Thyroid gland (tissue), 4 donors: ENCODE measurements at regions not wholly inside any gene's neighbourhood (a gene's known extent, or its start where the extent isn't known, plus 50 kb on each side); places are given as distances from the start of the nearest gene placed in this dataset.

Source experiments
- DNase-seq, 2 donors: peaks; one replicate each; pipeline ENCODE4 v3.0.0-alpha.2; 2019
- H3K27ac ChIP-seq, 3 donors: fragments of 200-600 bp; sonication (generic); 1 replicate in 2 of 3; 2 replicates in 1 of 3; pipeline ENCODE4 v1.5.1; 2016 to 2019; ENCODE audit warnings: mild to moderate bottlenecking in 1 of 3, moderate library complexity in 1 of 3
- H3K27me3 ChIP-seq: fragments of 200-600 bp; sonication (generic); one replicate; pipeline ENCODE4 v1.5.1; 2019
- H3K36me3 ChIP-seq, 2 donors: fragments of 200-600 bp; sonication (generic); one replicate each; pipeline ENCODE4 v1.5.1; 2016 to 2019
- H3K4me1 ChIP-seq, 2 donors: fragments of 200-600 bp; sonication (generic); one replicate each; pipeline ENCODE4 v1.5.1; 2017 to 2019
- H3K4me3 ChIP-seq, 3 donors: fragments of 200-600 bp; sonication (generic); replicated peaks in 1 of 3; 1 replicate in 2 of 3; 2 replicates in 1 of 3; pipeline ENCODE4 v1.5.1; 2016; ENCODE audit warnings: mild to moderate bottlenecking in 1 of 3
- H3K9me3 ChIP-seq: fragments of 200-600 bp; sonication (generic); one replicate; pipeline ENCODE4 v1.5.1; 2017
- POLR2A ChIP-seq, 2 donors: fragments of 450-650 bp; IDR thresholded peaks; one replicate each; pipeline ENCODE4 v1.6.1; 2017; ENCODE audit warnings: antibody characterized with exemption in 2 of 2, mild to moderate bottlenecking in 2 of 2, moderate library complexity in 1 of 2
- WGBS, 2 donors: methylation state at CpG; one replicate each; pipeline ENCODE4 v1.1.5; 2017; 5-methylcytosine and 5-hydroxymethylcytosine counted together
- intact Hi-C: fragments of 100-400 bp; cut with DNase I; formaldehyde crosslinking; loops from one replicate; pipeline ENCODE4 v1.15.1; 2023
- TF ChIP-seq, protein P1 (sequence below), 6 experiments: fragments of 200-600 bp in 3 of 6; fragments of 450-650 bp in 3 of 6; sonication (generic) in 3 of 6; IDR thresholded peaks; one replicate each; pipeline ENCODE4 v1.5.1; 2016 to 2019; ENCODE audit warnings: antibody characterized with exemption in 6 of 6, mild to moderate bottlenecking in 2 of 6, inconsistent platforms in 1 of 6, moderate library complexity in 1 of 6

DNA sequence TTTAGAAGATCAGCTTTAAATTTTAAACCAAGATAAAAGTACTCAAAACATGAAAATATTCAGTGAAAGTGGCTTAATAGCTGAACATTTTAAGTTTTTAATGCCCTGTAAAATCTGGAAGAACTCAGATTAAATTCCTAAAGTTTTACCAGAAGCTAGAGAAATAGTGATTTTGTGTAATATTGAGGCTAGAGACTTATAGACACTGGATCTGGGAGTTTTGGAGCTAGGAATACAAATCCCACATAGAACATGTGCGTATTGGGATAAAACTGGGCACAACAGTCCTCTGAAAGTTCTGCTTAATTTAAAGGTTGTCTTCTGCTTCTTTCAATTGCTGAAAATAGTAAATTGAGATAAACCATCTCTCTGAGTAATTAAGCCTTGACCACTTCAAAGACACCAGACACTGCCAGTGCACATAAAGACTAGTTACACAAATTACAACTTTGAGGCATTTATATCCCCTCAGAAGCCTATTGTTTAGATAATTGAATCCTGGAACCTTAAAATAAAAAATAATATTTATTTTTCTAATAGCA is 1382.5 kb downstream of the OTOL1 start:
- no peak for DNase-seq
- no peak overlapping the region for H3K27ac ChIP-seq
- TF ChIP-seq, protein P1, sequence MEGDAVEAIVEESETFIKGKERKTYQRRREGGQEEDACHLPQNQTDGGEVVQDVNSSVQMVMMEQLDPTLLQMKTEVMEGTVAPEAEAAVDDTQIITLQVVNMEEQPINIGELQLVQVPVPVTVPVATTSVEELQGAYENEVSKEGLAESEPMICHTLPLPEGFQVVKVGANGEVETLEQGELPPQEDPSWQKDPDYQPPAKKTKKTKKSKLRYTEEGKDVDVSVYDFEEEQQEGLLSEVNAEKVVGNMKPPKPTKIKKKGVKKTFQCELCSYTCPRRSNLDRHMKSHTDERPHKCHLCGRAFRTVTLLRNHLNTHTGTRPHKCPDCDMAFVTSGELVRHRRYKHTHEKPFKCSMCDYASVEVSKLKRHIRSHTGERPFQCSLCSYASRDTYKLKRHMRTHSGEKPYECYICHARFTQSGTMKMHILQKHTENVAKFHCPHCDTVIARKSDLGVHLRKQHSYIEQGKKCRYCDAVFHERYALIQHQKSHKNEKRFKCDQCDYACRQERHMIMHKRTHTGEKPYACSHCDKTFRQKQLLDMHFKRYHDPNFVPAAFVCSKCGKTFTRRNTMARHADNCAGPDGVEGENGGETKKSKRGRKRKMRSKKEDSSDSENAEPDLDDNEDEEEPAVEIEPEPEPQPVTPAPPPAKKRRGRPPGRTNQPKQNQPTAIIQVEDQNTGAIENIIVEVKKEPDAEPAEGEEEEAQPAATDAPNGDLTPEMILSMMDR (IDR thresholded peaks at IDR 0.05) = no peak
- TF ChIP-seq POLR2A (IDR thresholded peaks at IDR 0.05) = no peak
- H3K4me1 ChIP-seq = no peaks in the 10 kb centered on the region
- no peak overlapping the region for H3K4me3 ChIP-seq
- H3K36me3 ChIP-seq = no peaks in the 10 kb centered on the region
- H3K9me3 ChIP-seq = no peaks in the 10 kb centered on the region
- no peaks in the 10 kb centered on the region for H3K27me3 ChIP-seq
- intact Hi-C loops = no loop called here
- 90 to 98% methylated on average over 1 of the region's 1 CpG for WGBS, 2 donors

DNA sequence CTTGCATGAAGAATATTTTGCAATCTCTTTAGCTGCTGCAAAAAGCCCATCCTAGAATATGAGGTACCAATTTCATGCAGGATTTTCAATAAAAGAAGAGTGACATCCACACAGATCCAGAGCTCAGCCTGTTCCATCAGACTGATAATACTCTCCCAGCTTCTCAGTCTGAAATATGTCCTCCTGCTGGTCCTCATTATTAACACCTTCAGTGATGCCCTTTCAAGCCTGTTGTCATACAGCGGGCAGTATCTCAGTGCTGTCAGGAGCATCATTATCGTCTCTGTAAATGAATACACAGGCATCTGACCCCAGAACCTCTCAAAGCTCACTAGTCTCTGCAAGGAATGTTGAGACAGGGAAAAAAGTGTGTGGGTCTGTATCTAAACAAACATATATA is 1387.8 kb downstream of the OTOL1 start:
- H3K9me3 ChIP-seq = no peaks in the 10 kb centered on the region
- 70 to 79% methylated on average over 2 of the region's 2 CpGs for WGBS, 2 donors
- no peak for DNase-seq
- no peak overlapping the region for H3K27ac ChIP-seq
- no peaks in the 10 kb centered on the region for H3K36me3 ChIP-seq
- TF ChIP-seq, protein P1 (IDR thresholded peaks at IDR 0.05) = no peak
- no peak for TF ChIP-seq POLR2A (IDR thresholded peaks at IDR 0.05)
- no peaks in the 10 kb centered on the region for H3K4me1 ChIP-seq
- no peak overlapping the region for H3K4me3 ChIP-seq
- intact Hi-C loops = no loop called here
- H3K27me3 ChIP-seq = no peaks in the 10 kb centered on the region

DNA sequence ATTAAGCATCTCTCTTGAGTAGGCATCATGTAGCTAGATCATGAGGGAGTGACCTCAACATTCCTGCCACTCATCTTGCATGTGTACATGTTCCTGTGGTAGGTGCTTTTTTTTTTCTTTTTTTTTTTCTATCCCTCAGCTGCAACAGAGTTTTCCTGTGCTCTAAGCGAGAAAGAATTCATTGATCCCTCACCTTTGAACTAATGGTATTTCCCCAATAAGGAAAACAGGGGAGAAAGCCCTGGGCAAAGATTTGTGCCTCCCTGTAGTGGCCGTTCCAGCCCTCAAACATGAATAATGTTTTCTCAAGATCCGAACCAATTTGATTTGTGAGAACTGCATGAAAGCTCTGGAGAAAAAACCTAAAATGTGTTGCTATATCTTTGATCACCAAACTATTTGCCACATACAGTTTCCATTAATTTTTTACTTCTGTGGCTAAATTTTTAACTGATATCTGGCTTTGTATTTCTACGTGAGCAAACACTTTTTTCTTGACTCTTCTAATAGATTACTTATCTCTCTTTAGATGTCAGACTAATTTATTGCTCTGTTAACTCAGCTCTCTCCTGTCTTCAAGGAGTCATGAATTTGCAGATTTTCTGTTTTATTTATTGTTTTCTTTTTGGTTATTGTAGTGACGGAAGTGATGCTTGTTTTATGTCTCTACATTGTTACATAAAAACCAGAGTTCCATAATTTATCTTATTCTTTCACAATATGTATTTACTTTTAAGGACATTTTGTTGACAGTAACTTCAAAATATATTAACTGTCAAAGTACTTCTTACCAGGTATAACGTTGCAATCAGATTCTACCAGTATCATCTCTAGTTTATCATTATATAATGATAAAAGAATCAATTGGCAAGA is 1396.5 kb downstream of the OTOL1 start:
- no peak overlapping the region for H3K27ac ChIP-seq
- H3K27me3 ChIP-seq = no peaks in the 10 kb centered on the region
- no peak overlapping the region for H3K4me3 ChIP-seq
- DNase-seq = no peak
- no peaks in the 10 kb centered on the region for H3K36me3 ChIP-seq
- no peak for TF ChIP-seq POLR2A (IDR thresholded peaks at IDR 0.05)
- TF ChIP-seq, protein P1 (IDR thresholded peaks at IDR 0.05) = no peak
- WGBS, 2 donors = 75% methylated on average over 6 of the region's 6 CpGs
- no peaks in the 10 kb centered on the region for H3K9me3 ChIP-seq
- no peaks in the 10 kb centered on the region for H3K4me1 ChIP-seq
- intact Hi-C loops = no loop called here

DNA sequence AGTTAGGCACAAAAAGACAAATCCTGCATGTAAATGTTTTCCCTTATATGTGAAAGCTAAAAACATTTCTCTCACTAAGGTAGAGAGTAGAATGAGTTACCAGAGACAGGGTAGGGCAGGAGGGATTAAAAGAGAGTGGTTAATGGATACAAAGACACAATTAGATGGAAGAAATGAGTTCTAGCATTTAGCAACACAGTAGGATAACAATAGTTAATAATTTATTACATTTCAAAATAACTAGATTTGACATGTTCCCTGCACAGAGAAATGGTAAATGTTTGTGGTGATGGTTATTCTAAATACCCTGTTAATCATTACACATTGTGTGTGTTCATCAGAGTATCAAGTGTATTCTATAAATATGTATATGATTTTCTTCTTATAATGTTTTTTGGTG is 1400.7 kb downstream of the OTOL1 start:
- no peaks in the 10 kb centered on the region for H3K36me3 ChIP-seq
- intact Hi-C loops = no loop called here
- H3K4me3 ChIP-seq = no peak overlapping the region
- TF ChIP-seq, protein P1 (IDR thresholded peaks at IDR 0.05) = no peak
- no peak for TF ChIP-seq POLR2A (IDR thresholded peaks at IDR 0.05)
- H3K27me3 ChIP-seq = no peaks in the 10 kb centered on the region
- DNase-seq = no peak
- H3K9me3 ChIP-seq = no peaks in the 10 kb centered on the region
- no peak overlapping the region for H3K27ac ChIP-seq
- no peaks in the 10 kb centered on the region for H3K4me1 ChIP-seq

DNA sequence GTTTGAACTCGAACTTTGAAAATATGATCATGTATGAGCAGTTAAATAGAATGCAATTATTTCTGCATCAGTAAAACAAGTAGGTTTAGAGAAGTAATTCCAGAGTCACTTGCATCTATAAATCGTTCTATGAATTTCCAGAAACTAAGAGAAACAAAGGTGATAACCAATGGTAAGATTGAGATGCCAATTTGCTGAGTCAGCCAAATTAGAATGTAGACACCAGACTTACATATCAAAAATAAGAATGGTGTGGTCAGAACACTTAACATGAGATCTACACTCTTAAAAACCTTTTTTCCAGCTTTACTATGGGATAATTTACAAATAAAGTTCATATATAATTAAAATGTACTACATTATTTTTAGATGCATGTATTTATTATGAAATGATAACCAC is 1435.9 kb downstream of the OTOL1 start:
- H3K4me1 ChIP-seq = no peaks in the 10 kb centered on the region

More for the DNA sequence above, 1435.9 kb downstream of the OTOL1 start:
- no peak for DNase-seq
- WGBS, 2 donors = 72 to 75% methylated on average over 2 of the region's 2 CpGs
- intact Hi-C loops = no loop called here
- no peaks in the 10 kb centered on the region for H3K27me3 ChIP-seq
- H3K9me3 ChIP-seq = no peaks in the 10 kb centered on the region
- TF ChIP-seq POLR2A (IDR thresholded peaks at IDR 0.05) = no peak
- TF ChIP-seq, protein P1 (IDR thresholded peaks at IDR 0.05) = no peak
- H3K27ac ChIP-seq = no peak overlapping the region
- no peaks in the 10 kb centered on the region for H3K36me3 ChIP-seq
- H3K4me3 ChIP-seq = no peak overlapping the region
